HG03469 (cell line): ENCODE measurements at regions not wholly inside any gene's neighbourhood (a gene's known extent, or its start where the extent isn't known, plus 50 kb on each side); places are given as distances from the start of the nearest gene placed in this dataset.
"Not testable (repeated sequence)": the region's sequence is repeated elsewhere in the genome, so short reads cannot be mapped to it uniquely, and the experiment has no call there.

Experiments used
- ATAC-seq: cut with Tn5 transposase; IDR thresholded peaks from one replicate; pipeline ENCODE4 v1.9.1; 2021; ENCODE audit warnings: mild to moderate bottlenecking, moderate library complexity, moderate number of reproducible peaks; ENCODE audit not compliant: unreplicated experiment

DNA sequence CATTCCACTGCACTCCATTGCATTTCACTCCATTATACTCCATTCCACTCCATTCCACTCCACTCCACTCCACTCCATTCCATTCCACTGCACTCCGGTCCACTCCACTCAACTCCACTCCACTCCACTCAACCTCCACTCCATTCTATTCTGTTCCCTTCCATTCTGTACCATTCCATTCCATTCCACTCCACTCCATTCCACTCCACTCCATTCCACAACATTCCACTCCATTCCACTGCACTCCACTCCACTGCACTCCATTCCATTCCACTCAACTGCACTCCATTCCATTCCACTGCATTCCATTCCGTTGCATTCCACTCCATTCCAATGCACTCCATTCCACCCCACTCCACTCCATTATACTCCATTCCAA, 2565.3 kb upstream of the TPTE start:
- ATAC-seq, result not testable (repeated sequence)

DNA sequence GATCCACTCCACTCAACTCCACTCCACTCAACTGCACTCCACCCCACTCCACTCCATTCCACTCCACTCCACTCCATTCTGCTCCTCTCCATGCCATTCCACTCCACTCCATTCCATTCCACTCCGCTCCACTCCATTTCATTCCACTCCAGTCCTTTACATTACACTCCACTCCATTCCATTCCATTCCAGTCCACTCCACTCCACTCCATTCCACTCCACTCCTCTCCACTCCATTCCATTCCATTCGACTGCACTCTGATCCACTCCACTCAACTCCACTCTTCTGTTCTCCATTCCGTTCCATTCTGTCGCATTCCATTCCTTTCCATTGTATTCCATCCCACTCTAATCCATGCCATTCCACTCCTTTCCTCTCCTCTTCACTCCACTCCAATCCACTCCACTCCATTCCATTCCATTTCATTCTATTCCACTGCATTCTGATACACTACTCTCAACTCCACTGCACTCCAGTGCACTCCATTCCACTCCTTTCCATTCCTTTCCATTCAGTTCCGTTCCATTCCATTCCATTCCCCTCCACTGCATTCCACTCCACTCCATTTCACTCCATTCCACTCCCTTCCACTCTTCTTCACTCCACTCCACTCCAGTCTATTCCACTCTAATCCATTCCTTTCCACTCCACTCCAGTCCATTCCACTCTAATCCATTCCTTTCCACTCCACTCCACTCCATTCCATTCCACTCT, 2564.2 kb upstream of the TPTE start:
- ATAC-seq, result not testable (repeated sequence)

DNA sequence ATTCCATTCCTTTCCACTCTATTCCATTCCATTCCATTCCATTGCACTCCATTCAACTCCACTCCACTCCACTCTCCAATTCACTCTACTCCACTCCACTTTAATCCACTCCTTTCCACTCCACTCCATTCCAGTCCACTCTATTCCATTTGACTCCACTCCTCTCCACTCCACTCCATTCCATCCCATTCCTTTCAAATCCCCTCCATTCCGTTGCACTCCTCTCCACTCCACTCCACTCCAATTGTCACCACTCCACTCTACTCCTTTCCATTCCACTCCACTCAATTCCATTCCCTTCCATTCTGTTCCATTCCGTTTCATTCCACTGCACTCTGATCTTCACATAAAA, 2563.7 kb upstream of the TPTE start:
- no peak for ATAC-seq
